ENCODE measurements at regions not wholly inside any gene's neighbourhood (a gene's known extent, or its start where the extent isn't known, plus 50 kb on each side); places are given as distances from the start of the nearest gene placed in this dataset.

- TF ChIP-seq CTCF (conservative IDR thresholded peaks at IDR 0.05), result no peak
- Mint-ChIP-seq H3K27ac (no peak overlapping the region), H3K4me1 (ENCODE audit: unreplicated experiment) (no peaks in the 10 kb centered on the region), H3K4me3 (no peak overlapping the region), H3K9me3 (peaks cover 10% of the 10 kb centered on the region), H3K27me3 (no peaks in the 10 kb centered on the region), H3K36me3 (peaks cover 4% of the 10 kb centered on the region)
- DNase-seq (ENCODE audit: extremely low spot score, unreplicated experiment), result no peak
Measured at GRCh38 chr3:162998205-162998604, 1501.6 kb downstream of the OTOL1 start.

- Mint-ChIP-seq H3K27me3 (no peaks in the 10 kb centered on the region), H3K4me3 (no peak overlapping the region), H3K9me3 (no peaks in the 10 kb centered on the region), H3K27ac (no peak overlapping the region), H3K36me3 (no peaks in the 10 kb centered on the region), H3K4me1 (ENCODE audit: unreplicated experiment) (no peaks in the 10 kb centered on the region)
- no peak for DNase-seq (ENCODE audit: extremely low spot score, unreplicated experiment)
- no peak for TF ChIP-seq CTCF (conservative IDR thresholded peaks at IDR 0.05)
Measured at GRCh38 chr3:163011596-163011995, 1515.0 kb downstream of the OTOL1 start.

- no peaks in the 10 kb centered on the region for H3K9me3 Mint-ChIP-seq
- no peaks in the 10 kb centered on the region for H3K27me3 Mint-ChIP-seq
- no peak for TF ChIP-seq CTCF (conservative IDR thresholded peaks at IDR 0.05)
- no peaks in the 10 kb centered on the region for H3K4me1 Mint-ChIP-seq (ENCODE audit: unreplicated experiment)
- DNase-seq (ENCODE audit: extremely low spot score, unreplicated experiment), result no peak
- H3K27ac Mint-ChIP-seq, result no peak overlapping the region
- no peak overlapping the region for H3K4me3 Mint-ChIP-seq
- no peaks in the 10 kb centered on the region for H3K36me3 Mint-ChIP-seq
Measured at GRCh38 chr3:163016251-163016650, 1519.6 kb downstream of the OTOL1 start.

GRCh38 chr3:163018067-163018466, 1521.5 kb downstream of the OTOL1 start:
- Mint-ChIP-seq H3K4me3 (no peak overlapping the region), H3K36me3 (no peaks in the 10 kb centered on the region), H3K9me3 (no peaks in the 10 kb centered on the region), H3K27ac (no peak overlapping the region), H3K27me3 (no peaks in the 10 kb centered on the region), H3K4me1 (ENCODE audit: unreplicated experiment) (no peaks in the 10 kb centered on the region)
- DNase-seq (ENCODE audit: extremely low spot score, unreplicated experiment), result no peak
- TF ChIP-seq CTCF (conservative IDR thresholded peaks at IDR 0.05), result no peak

GRCh38 chr3:163018664-163019063, 1522.1 kb downstream of the OTOL1 start:
- Mint-ChIP-seq H3K4me3 (no peak overlapping the region), H3K4me1 (ENCODE audit: unreplicated experiment) (no peaks in the 10 kb centered on the region), H3K27me3 (no peaks in the 10 kb centered on the region), H3K9me3 (no peaks in the 10 kb centered on the region), H3K36me3 (no peaks in the 10 kb centered on the region), H3K27ac (no peak overlapping the region)
- no peak for DNase-seq (ENCODE audit: extremely low spot score, unreplicated experiment)
- no peak for TF ChIP-seq CTCF (conservative IDR thresholded peaks at IDR 0.05)

GRCh38 chr3:163019260-163019659, 1522.7 kb downstream of the OTOL1 start:
- Mint-ChIP-seq H3K27me3 (no peaks in the 10 kb centered on the region), H3K4me3 (no peak overlapping the region), H3K36me3 (no peaks in the 10 kb centered on the region), H3K4me1 (ENCODE audit: unreplicated experiment) (no peaks in the 10 kb centered on the region), H3K27ac (no peak overlapping the region), H3K9me3 (no peaks in the 10 kb centered on the region)
- DNase-seq (ENCODE audit: extremely low spot score, unreplicated experiment), result no peak
- TF ChIP-seq CTCF (conservative IDR thresholded peaks at IDR 0.05), result no peak

All from type B pancreatic cell (in vitro differentiated cells).